ENCODE measurements at regions not wholly inside any gene's neighbourhood (a gene's known extent, or its start where the extent isn't known, plus 50 kb on each side); places are given as distances from the start of the nearest gene placed in this dataset.
"Not testable (repeated sequence)": the region's sequence is repeated elsewhere in the genome, so short reads cannot be mapped to it uniquely, and the experiment has no call there.

GRCh38 chr12:83465632-83466031 lies 778.9 kb downstream of the TMTC2 start:
- DNase-seq (ENCODE audit: low spot score) = no peak

GRCh38 chr12:83462419-83462818 lies 775.7 kb downstream of the TMTC2 start:
- in situ Hi-C loops (cut with MboI; ENCODE audit: low sequenced_read_pairs, unreplicated experiment) = no loop called here
- TF ChIP-seq CTCF (IDR thresholded peaks at IDR 0.05; ENCODE audit: borderline replicate concordance, control extremely low read depth, extremely low read depth, insufficient read depth, missing control alignments) = no peak

More at GRCh38 chr12:83465632-83466031, 778.9 kb downstream of the TMTC2 start:
- in situ Hi-C loops (cut with MboI; ENCODE audit: low sequenced_read_pairs, unreplicated experiment) = no loop called here
- TF ChIP-seq CTCF (IDR thresholded peaks at IDR 0.05; ENCODE audit: borderline replicate concordance, control extremely low read depth, extremely low read depth, insufficient read depth, missing control alignments) = no peak

DNA sequence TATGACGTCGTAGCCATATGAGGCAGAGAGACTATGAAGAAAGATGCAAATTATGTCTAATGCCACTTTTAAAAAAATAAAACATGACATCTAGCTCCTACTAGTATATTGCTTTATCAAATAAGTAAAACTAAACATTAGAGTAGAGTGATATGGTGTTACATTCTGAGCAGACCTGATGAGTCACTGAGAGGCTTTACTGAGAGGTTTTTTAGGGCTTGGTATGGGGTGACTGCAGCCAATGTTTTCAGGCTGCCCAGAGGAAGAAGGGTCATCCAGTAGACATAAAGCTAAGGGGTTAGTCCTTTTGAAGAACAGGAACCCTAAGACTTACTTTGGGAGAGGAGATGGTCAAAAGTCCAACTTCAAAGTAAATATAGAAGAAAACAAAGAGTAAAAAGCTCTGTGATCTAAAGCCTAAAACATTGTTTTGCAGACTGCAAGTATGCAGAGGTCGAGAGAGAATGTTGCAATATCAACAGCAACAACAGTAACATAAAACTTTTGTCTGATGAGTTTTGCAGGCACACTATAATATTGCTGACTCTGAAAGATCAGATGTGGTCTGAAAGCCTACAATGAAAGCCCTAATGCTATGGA lies 774.7 kb downstream of the TMTC2 start:
- in situ Hi-C loops (cut with MboI; ENCODE audit: low sequenced_read_pairs, unreplicated experiment) = no loop called here
- no peak for TF ChIP-seq CTCF (IDR thresholded peaks at IDR 0.05; ENCODE audit: borderline replicate concordance, control extremely low read depth, extremely low read depth, insufficient read depth, missing control alignments)
- no peak for DNase-seq (ENCODE audit: low spot score)

More at GRCh38 chr12:83462419-83462818, 775.7 kb downstream of the TMTC2 start:
- DNase-seq (ENCODE audit: low spot score) = no peak

DNA sequence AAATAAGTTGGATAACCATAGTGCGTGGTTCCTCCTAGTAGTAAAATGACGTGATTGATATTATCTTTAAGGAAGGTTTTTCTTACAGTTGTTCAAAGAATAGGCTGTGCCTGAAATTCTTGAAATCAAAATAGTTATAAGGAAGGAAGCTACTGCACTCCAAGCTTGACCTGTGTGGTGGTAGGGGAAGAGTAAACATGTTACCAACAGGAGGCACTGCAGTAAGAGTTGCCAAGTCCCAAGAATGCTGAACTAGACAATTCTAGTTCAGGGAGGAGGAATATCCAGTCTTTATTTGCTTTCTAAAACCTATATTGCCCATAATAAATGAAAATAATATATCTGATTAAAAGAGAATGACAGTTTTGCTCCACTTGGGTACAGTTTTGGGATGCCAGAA lies 764.5 kb downstream of the TMTC2 start:
- TF ChIP-seq CTCF (IDR thresholded peaks at IDR 0.05; ENCODE audit: borderline replicate concordance, control extremely low read depth, extremely low read depth, insufficient read depth, missing control alignments) = no peak
- in situ Hi-C loops (cut with MboI; ENCODE audit: low sequenced_read_pairs, unreplicated experiment) = no loop called here
- DNase-seq (ENCODE audit: low spot score) = no peak

GRCh38 chr12:83434600-83434999 lies 747.9 kb downstream of the TMTC2 start:
- no peak for TF ChIP-seq CTCF (IDR thresholded peaks at IDR 0.05; ENCODE audit: borderline replicate concordance, control extremely low read depth, extremely low read depth, insufficient read depth, missing control alignments)
- in situ Hi-C loops (cut with MboI; ENCODE audit: low sequenced_read_pairs, unreplicated experiment) = no loop called here
- no peak for DNase-seq (ENCODE audit: low spot score)

GRCh38 chr12:83432176-83432719 lies 745.5 kb downstream of the TMTC2 start:
- DNase-seq (ENCODE audit: low spot score) = no peak
- TF ChIP-seq CTCF (IDR thresholded peaks at IDR 0.05; ENCODE audit: borderline replicate concordance, control extremely low read depth, extremely low read depth, insufficient read depth, missing control alignments) = no peak
- in situ Hi-C loops (cut with MboI; ENCODE audit: low sequenced_read_pairs, unreplicated experiment) = no loop called here

DNA sequence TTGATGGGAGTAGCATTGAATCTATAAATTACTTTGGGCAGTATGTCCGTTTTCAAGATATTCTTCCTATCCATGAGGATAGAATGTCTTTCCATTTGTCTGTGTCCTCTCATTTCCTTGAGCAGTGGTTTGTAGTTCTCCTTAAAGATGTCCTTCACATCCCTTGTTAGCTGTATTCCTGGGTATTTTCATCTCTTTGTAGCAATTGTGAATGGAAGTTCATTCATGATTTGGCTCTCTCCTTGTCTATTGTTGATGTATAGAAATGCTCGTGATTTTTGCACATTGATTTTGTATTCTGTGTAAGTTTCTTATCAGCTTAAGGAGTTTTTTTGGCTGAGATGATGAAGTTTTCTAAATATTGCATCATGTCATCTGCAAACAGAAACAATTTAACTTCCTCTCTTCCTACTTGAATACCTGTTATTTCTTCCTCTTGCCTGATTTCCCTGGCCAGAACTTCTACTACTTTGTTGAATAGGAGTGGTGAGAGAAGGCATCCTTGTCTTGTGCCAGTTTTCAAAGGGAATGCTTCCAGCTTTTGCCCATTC lies 741.0 kb downstream of the TMTC2 start:
- DNase-seq (ENCODE audit: low spot score); in situ Hi-C loops (cut with MboI; ENCODE audit: low sequenced_read_pairs, unreplicated experiment): not testable (repeated sequence)
